Ishikawa (cell line): ENCODE measurements at regions not wholly inside any gene's neighbourhood (a gene's known extent, or its start where the extent isn't known, plus 50 kb on each side); places are given as distances from the start of the nearest gene placed in this dataset.

Experiments
- CEBPB ChIP-seq: IDR thresholded peaks from 2 replicates; pipeline ENCODE4 v1.6.1; 2012
- EP300 ChIP-seq: IDR thresholded peaks from 2 replicates; pipeline ENCODE4 v1.6.1; 2012; ENCODE audit warnings: borderline replicate concordance
- MAX ChIP-seq: IDR thresholded peaks from 2 replicates; pipeline ENCODE4 v1.6.1; 2012
- RAD21 ChIP-seq: IDR thresholded peaks from 2 replicates; pipeline ENCODE4 v1.6.1; 2012; ENCODE audit warnings: low read depth
- REST ChIP-seq: IDR thresholded peaks from 2 replicates; pipeline ENCODE4 v1.6.1; 2012; ENCODE audit warnings: low read depth, mild to moderate bottlenecking
- TAF1 ChIP-seq: IDR thresholded peaks from 2 replicates; pipeline ENCODE4 v1.6.1; 2012; ENCODE audit warnings: low read depth, mild to moderate bottlenecking
- TCF12 ChIP-seq: IDR thresholded peaks from 2 replicates; pipeline ENCODE4 v1.6.1; 2012; ENCODE audit warnings: low read depth
- TEAD4 ChIP-seq: IDR thresholded peaks from 2 replicates; pipeline ENCODE4 v1.6.1; 2012
- USF1 ChIP-seq: IDR thresholded peaks from 2 replicates; pipeline ENCODE4 v1.6.1; 2012
- YY1 ChIP-seq: IDR thresholded peaks from 2 replicates; pipeline ENCODE4 v1.6.1; 2012; ENCODE audit warnings: low read depth

GRCh38 chr22:26888887-26889286, 231.5 kb downstream of the MIAT start:
- no peak for TF ChIP-seq CEBPB
- TF ChIP-seq RAD21 = no peak
- TF ChIP-seq EP300 = no peak
- no peak for TF ChIP-seq MAX
- TF ChIP-seq REST = no peak
- no peak for TF ChIP-seq TCF12
- TF ChIP-seq USF1 = no peak
- TF ChIP-seq YY1 = no peak
- TF ChIP-seq TAF1 = no peak
- TF ChIP-seq TEAD4 = no peak
